ENCODE measurements at regions not wholly inside any gene's neighbourhood (a gene's known extent, or its start where the extent isn't known, plus 50 kb on each side); places are given as distances from the start of the nearest gene placed in this dataset.

- POLR2A ChIA-PET: no interaction called here
- H4K20me1 ChIP-seq (ENCODE audit: control insufficient read depth, insufficient read depth): no peaks in the 10 kb centered on the region
- no peaks in the 10 kb centered on the region for H3K79me2 ChIP-seq (ENCODE audit: control insufficient read depth, insufficient read depth, low read length)
- RAD21 ChIA-PET (ENCODE audit: unreplicated experiment): no interaction called here
- in situ Hi-C loops (cut with MboI) (no loop called here), intact Hi-C loops (cut with micrococcal nuclease; ENCODE audit: unreplicated experiment) (no loop called here)
- H2AFZ ChIP-seq (ENCODE audit: control insufficient read depth, low read depth, low read length): no peak overlapping the region
- no peak for FAIRE-seq
- no peak for ATAC-seq
- no peak overlapping the region for H3K9ac ChIP-seq (ENCODE audit: control insufficient read depth, insufficient read depth, low read length)
- BruUV-seq (replicated peaks): no TSS peak
- no peak for DNase-seq (ENCODE audit: low read depth, low spot score)
- no peak overlapping the region for H3K27ac ChIP-seq (ENCODE audit: control insufficient read depth, insufficient read depth)
- H3K9me3 ChIP-seq (replicated peaks; ENCODE audit: control insufficient read depth, insufficient read depth, low read length): no peaks in the 10 kb centered on the region
- SMC1A ChIA-PET (ENCODE audit: uncharacterized antibody, unreplicated experiment): no interaction called here
- TF ChIP-seq NFXL1 (IDR thresholded peaks at IDR 0.05; ENCODE audit: borderline replicate concordance): no peak
- TF ChIP-seq POLR2AphosphoS2 (IDR thresholded peaks at IDR 0.05; ENCODE audit: low read depth, low read length): no peak
- TF ChIP-seq MXI1 (IDR thresholded peaks at IDR 0.05; ENCODE audit: low read depth, low read length): no peak
- no peak for TF ChIP-seq SIN3A (IDR thresholded peaks at IDR 0.05; ENCODE audit: low read depth, low read length)
- TF ChIP-seq ASH2L (IDR thresholded peaks at IDR 0.05; ENCODE audit: borderline replicate concordance, low read depth): no peak
- no peak for TF ChIP-seq PBX3 (IDR thresholded peaks at IDR 0.05; ENCODE audit: insufficient replicate concordance, low read depth, low read length)
- TF ChIP-seq ZNF217 (IDR thresholded peaks at IDR 0.05): no peak
- TF ChIP-seq ZZZ3 (IDR thresholded peaks at IDR 0.05; ENCODE audit: control insufficient read depth, insufficient read length, low read depth): no peak
- TF ChIP-seq NFIC (IDR thresholded peaks at IDR 0.05; ENCODE audit: low read depth, low read length): no peak
- TF ChIP-seq ZNF592 (IDR thresholded peaks at IDR 0.05): no peak
- TF ChIP-seq IRF5 (IDR thresholded peaks at IDR 0.05; ENCODE audit: borderline replicate concordance): no peak
- no peak for TF ChIP-seq E2F8 (IDR thresholded peaks at IDR 0.05; ENCODE audit: low read depth, partially characterized antibody)
- no peak for TF ChIP-seq MYC (IDR thresholded peaks at IDR 0.05; ENCODE audit: insufficient read depth, insufficient read length, insufficient replicate concordance, low read length, severe bottlenecking)
- TF ChIP-seq ETV6 (conservative IDR thresholded peaks at IDR 0.05 in 1 of 2, IDR thresholded peaks at IDR 0.05 in 1 of 2; ENCODE audit: borderline replicate concordance in 1 of 2, low read depth in 1 of 2): no peak
- no peak for TF ChIP-seq BRCA1 (IDR thresholded peaks at IDR 0.05; ENCODE audit: low read depth, low read length)
- no peak overlapping the region for H3K4me3 ChIP-seq
- no peaks in the 10 kb centered on the region for H3K36me3 ChIP-seq (ENCODE audit: control insufficient read depth in 2 of 2, insufficient read depth in 2 of 2, low read length in 1 of 2)
- H3K4me1 ChIP-seq (ENCODE audit: control insufficient read depth, insufficient read depth, low read length): no peaks in the 10 kb centered on the region
- H3K4me2 ChIP-seq (ENCODE audit: control insufficient read depth, insufficient read depth): no peak overlapping the region
- 14% methylated on average over 3 of the region's 3 CpGs for WGBS (ENCODE audit: insufficient coverage, insufficient replicate concordance, low lambda C conversion rate, missing lambda C conversion rate)
- CTCF ChIA-PET: no interaction called here
- H3K27me3 ChIP-seq (replicated peaks in 1 of 2; ENCODE audit: control insufficient read depth in 2 of 2, insufficient read depth in 2 of 2, low read length in 1 of 2): no peaks in the 10 kb centered on the region
Measured at GRCh38 chr3:74564560-74564959, 49.9 kb downstream of the CNTN3 start.

Measured in GM12878 (cell line).